Mammary epithelial cell (primary cell): ENCODE measurements at regions not wholly inside any gene's neighbourhood (a gene's known extent, or its start where the extent isn't known, plus 50 kb on each side); places are given as distances from the start of the nearest gene placed in this dataset.

ENCODE experiments used
- CTCF ChIP-seq, 2 donors: IDR thresholded peaks in 1 of 2; conservative IDR thresholded peaks in 1 of 2; 2 replicates each; pipeline ENCODE4 v1.5.1; 2011 to 2012; ENCODE audit warnings: inconsistent platforms in 2 of 2, low read length in 2 of 2, mild to moderate bottlenecking in 2 of 2, control low read depth in 1 of 2, low read depth in 1 of 2; ENCODE audit not compliant: insufficient read depth in 1 of 2; ENCODE audit errors: extremely low read depth in 1 of 2
- EZH2 ChIP-seq: IDR thresholded peaks from 2 replicates; pipeline ENCODE4 v1.6.1; 2012; ENCODE audit warnings: low read length, inconsistent platforms, borderline replicate concordance

DNA sequence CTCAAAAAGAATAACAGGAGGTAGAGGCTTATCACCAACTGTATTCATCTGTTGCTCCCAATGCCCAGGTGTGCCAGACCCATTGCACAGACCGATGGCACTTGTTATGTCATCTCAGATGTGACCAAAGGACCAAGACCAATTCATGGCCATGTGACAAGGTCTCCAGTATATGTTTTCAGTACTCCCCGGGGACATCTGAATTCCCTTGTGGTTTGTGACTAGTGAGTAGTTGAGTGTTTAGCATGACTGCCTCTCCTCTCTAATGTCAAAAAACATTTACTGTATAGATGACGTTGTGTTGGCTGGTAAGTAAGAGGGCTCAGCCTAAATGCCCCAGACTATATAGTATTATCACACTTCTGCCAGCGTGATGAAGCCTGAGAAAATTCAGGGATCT lies 202.1 kb upstream of the SMIM30 start:
- TF ChIP-seq CTCF (conservative IDR thresholded peaks at IDR 0.05 in 1 of 2, IDR thresholded peaks at IDR 0.05 in 1 of 2; ENCODE audit: extremely low read depth in 1 of 2, insufficient read depth in 1 of 2, low read depth in 1 of 2, low read length in 2 of 2) (no peak), EZH2 (no peak)
